Erythroblast (primary cell): ENCODE measurements at regions not wholly inside any gene's neighbourhood (a gene's known extent, or its start where the extent isn't known, plus 50 kb on each side); places are given as distances from the start of the nearest gene placed in this dataset.

Experiments used
- GATA1 ChIP-seq: IDR thresholded peaks from 2 replicates; pipeline ENCODE4 v1.6.1; 2011; ENCODE audit warnings: low read depth, mild to moderate bottlenecking, control low read depth, low read length, moderate library complexity
- POLR2A ChIP-seq: IDR thresholded peaks from 2 replicates; pipeline ENCODE4 v1.6.1; 2011; ENCODE audit warnings: mild to moderate bottlenecking, low read length

DNA sequence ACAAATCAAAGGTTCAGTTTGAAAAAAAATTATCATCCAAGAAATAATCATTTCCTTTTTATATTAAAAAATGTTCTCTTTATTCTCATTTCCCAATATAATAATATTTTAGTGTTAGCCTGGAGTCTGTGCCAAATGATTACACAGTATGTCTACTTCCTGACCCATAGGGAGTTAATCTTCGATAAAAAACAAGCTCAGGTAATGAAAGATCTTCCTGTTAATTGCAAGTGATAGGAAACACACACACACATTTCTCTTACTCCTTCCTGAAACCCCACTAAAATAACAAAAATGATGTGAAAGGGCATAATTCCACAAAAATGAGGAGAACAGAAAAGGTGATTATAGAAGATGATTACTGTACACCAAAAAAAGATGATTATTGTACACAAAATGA is 123.5 kb upstream of the CXADR start:
- TF ChIP-seq POLR2A, result no peak
- no peak for TF ChIP-seq GATA1
